Activated CD4-positive, alpha-beta T cell treated with anti-CD3 and anti-CD28 coated beads, Interleukin-2, Interleukin-4, amounts not matched to agents 100 ng/mL and 50 ng/mL, durations not matched to agents 16 hours and 8 hours (primary cell): ENCODE measurements at regions not wholly inside any gene's neighbourhood (a gene's known extent, or its start where the extent isn't known, plus 50 kb on each side); places are given as distances from the start of the nearest gene placed in this dataset.
"Not testable (repeated sequence)": the region's sequence is repeated elsewhere in the genome, so short reads cannot be mapped to it uniquely, and the experiment has no call there.

Source experiments
- DNase-seq: peaks from one replicate; pipeline ENCODE4 v3.0.0-alpha.2; 2020; ENCODE audit warnings: low spot score

DNA sequence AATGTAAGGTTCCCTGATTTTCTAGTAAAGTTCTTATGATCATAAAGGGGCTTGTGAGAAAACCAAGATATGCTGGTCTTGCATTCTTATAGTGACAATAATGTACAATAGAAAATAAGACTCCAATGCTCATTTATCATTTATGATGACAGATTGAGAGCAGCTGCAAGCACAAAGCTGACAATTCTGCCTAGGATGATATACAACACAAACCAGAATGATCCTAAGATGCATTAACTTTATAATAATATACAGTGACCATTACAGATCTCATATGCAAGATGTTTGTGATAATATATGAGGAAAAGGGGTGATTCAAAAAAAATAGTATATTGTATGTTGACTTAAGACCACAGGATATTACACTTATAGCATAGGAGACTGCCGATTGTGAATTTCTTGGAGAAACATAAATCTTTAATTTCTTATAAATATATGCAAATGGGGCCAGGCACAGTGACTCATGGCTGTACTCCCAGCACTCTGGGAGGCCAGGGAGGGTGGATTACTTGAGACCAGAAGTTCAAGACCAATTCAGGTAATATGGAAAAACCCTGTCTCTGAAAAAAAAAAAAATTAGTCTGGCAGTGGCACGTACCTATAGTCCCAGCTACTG lies 387.0 kb downstream of the ZBBX start:
- DNase-seq: no peak

DNA sequence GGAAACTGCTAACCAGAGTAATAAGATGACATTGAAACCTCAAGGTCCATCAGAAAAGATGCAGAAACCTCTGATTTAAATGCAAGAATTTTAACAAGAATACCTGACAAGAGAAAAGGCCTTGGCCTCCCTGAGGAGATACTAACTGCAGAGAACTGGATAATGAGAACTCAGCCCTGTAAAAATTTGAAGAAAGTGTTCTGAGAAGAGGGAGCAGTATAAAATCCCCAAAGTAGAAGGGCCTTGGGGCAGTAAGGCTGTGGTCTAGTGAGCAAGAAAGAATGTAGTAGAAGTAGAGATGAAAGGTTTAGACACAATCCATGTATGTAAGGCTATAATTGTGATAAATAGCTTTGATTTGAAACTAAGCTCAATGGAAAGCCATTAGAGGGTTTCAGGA lies 394.1 kb downstream of the ZBBX start:
- no peak for DNase-seq

DNA sequence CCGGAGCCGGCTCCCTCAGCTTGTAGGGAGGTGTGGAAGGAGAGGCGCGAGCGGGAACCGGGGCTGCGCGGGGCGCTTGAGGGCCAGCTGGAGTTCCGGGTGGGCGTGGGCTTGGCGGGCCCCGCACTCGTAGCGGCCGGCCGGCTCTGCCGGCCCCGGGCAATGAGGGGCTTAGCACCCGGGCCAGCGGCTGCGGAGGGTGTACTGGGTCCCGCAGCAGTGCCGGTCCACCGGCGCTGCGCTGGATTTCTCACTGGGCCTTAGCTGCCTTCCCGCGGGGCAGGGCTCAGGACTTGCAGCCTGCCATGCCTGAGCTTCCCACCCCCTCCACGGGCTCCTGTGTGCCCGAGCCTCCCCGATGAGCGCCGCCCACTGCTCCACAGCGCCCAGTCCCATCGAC lies 404.3 kb downstream of the ZBBX start:
- not testable (repeated sequence) for DNase-seq

DNA sequence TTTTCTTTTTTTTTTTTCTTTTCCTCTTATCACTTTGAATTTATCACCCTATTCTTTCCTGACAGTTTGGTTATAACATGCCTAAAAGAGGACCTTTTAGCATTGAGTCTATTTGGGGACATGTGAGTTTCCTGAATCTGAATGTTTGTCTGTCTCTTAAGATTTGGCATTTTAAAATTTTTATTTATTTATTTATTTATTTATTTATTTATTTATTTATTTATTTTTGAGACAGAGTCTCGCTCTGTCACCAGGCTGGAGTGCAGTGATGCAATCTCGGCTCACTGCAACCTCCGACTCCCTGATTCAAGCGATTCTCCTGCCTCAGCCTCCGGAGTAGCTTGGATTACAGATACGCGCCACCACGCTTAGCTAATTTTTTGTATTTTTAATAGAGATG lies 412.4 kb downstream of the ZBBX start:
- not testable (repeated sequence) for DNase-seq

DNA sequence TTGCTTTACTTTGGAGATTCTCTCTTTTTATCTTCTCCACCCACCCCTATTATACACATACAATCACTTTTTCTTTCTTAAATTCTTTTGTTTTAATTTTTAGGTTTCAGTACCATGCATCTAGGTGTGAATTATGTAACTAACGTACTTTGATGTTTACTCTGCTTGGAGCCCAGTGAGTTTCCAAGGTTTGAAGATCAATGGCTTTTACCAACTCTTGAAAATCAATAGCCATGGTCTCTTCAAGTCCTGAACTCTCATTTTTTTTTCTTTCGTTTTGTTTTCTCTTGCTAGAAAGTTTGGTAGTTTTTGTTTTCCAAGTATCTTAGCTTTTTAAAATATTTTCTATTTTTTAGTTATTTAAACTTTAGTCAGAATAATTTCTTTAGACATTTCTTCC lies 417.2 kb downstream of the ZBBX start:
- DNase-seq: no peak

DNA sequence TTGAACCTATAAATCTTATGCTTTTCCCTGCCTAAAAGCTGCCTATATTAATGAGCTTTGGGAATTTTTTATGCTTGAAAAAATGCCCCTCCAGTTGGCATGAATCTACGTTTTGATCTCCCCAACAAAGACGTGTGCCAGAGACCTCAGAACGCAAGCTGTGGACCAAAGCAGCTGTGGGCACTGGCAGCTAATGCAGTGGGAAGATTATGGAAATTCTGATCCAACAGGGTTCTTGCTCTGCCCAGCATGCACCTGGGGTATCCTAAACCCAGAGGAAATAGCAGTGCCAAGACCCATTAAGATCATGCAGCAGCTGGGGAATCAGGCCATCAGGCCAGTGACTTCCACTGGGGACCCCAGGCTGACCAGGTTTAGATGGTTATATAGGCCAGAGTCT lies 423.0 kb downstream of the ZBBX start:
- DNase-seq: no peak

DNA sequence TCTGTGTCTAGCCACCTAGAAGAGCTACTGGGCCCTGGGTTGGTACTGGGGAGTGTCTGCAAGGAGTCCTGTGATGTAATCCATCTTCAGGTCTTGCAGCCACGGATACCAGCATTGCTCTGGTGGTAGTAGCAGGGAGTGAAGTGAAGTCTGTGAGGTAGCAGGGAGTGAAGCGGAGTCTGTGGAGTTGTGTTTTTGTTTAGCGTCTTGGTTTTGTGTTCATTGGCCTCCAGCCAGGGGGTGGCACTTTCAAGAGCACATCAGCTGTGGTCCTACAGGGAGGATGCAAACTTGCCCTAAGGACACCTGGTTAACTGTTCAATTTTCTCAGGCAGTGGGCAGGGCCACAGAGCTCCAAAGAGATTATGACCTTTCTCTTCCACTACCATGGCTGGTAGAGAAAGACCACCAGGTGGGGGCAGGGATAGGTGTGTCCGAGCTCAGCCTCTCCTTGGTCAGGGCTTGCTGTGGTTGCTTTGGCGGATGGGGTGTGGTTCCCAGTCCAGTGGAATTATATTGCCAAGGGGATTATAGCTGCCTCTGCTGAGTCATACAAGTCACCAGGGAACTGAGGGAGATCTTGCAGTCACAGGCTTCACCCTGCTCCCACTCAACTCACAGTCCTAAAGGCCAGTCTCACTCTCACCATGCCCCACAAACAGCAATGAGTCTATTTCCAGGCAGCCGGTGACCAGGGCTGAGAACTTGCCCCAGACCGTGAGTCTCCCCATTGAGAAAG lies 424.7 kb downstream of the ZBBX start:
- no peak for DNase-seq

DNA sequence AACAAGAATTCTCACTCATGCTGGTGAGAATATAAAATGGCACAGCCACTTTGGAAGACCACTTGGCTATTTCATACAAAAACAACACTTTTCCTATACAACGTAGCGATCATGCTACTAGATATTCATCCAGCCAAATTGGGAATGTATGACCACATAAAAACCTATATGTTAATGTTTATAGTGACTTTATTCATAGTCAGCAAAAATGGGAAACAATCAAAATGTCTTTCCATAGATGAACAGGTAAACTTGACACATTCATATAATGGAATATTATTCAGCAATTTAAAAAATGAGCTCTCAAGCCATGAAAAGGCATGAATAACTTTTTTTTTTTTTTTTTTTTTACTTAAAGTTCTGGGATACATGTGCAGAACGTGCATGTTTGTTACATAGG lies 445.2 kb downstream of the ZBBX start:
- no peak for DNase-seq

DNA sequence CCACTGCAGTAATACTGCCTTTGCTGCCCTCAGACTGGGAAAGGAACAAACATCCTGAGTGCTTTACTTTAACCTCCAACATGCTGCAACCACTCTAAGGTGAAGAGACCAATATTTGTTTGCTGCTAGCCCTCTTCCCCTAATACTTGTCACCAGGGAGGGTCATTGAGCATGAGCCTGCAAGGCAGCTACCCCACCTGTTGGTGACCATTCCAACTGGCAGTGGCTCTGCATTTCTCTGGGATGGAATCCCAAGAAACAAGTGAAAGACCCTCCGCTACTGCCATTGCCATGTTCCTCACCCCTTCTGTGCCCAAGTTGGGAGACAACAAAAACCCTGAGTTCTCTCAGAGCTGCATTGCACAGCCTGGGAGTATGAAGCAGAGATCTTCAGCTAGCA lies 462.7 kb downstream of the ZBBX start:
- DNase-seq: no peak

DNA sequence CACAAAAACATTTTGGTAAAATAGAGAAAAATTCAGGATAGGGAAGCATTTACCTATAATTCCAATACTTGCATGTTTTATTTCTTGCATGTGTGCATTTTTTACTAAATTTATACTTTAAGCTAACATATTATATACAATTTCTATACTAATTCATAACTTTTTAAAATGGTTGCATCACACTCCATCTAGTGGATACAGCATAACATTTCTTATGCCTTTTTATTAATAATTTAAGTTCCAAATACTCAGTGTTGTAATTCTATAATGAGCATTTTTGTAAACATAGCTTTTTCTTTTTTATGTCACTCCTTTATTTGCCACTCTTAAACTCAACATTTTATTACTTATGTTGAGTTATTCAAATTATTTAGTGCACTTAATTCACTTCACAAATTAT lies 477.7 kb downstream of the ZBBX start:
- DNase-seq: no peak

DNA sequence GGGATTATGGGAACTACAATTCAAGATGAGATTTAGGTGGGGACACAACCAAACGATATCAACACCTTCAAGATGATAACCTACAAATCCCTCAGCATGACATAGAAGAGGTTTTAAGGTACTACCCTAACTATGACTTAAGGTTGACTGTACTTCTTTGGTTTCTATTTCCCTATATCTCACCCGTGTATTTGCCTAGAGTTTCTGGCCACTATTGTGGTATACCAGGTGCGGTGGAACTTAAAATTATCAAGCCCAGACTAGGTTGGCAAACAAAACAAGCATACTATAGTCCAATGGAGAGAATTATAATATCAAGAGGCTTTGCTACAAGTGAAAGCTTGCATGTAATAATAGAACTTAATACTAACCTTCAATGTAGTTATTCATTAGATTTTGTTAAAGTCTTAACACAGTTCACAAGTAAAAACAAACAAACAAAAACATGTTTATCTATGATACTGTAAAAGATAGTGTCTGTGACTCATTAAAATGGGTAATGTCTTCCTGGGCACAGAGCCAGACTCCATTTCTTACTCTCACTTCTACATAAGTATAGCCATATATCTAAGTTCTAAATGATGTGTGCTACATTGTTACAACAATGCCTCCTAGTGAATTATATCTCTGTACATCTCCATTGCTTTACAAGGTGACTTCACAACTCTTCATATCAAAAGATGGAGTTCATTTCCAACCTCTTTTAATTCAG lies 479.1 kb downstream of the ZBBX start:
- no peak for DNase-seq

DNA sequence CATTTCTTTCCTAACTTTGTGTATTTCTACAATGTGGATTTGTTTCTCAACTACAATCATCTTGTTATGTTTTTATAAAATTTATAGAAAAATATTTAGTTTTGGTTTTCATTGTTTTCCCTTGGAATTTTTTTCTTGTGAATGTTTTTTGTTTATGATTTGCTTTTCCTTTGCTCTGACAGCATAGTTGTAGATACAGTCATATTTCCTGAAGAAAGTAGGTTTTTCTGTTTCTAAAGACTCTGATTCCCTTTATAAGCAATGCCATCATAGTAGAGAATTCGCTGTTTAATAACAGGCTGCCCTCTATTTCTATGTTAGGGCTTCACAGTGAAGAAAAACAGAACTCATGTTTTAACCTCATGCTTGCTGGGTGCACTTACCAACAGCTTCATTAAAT lies 482.3 kb downstream of the ZBBX start:
- no peak for DNase-seq

DNA sequence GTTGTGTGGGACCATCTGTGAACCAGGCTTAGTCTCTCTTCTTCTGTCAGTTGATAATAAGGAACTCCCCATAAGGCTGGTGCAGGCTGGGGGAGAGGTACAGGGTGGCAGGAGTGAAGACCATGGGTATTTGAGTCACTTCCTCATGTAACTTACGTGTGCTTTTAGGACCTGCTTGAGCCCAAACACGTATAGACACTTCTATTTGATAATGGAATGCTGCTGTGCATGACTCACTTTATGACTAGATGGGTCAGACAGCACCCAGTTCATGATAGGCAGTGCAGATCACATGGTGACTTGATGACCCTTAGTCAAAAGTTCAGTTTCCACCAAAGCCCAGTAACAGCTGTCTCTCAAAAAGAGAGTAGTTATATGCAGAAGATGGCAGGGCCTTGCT lies 490.9 kb downstream of the ZBBX start:
- no peak for DNase-seq

DNA sequence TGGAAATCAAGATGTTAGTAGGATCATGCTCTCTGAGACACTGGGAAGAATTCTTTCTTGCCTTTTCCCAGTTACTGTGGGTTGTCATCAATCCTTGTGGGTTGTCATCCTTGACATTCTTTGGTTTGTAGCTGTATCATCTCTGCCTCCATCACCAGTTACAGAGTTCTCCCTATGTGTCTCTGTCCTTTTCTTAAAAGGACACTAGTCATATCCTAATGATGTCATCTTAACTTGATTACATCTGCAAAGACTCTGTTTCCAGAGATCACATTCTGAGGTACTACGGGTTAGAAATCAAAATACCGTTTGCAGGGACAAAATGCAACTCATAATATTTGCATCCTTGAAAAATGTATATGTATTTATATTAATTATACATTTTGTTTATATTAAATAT lies 500.4 kb downstream of the ZBBX start:
- no peak for DNase-seq

DNA sequence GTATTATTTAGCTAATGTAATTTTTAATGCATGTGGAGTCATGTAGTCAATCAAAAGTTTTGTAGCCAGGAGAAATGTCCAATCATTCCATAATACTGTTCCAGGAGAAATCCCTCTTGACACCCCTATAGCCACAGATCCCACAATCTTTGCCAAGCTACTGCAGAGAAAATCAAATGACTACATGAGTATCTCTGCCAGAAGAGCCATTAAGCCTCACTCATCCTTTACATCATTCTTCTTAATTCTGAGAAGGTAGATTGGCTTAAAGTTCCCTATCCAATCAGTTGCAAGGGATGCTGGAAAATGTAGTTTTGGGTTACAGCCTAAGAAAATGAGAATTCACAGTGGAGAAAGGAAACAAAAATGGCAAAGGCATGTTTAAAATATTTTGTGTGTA lies 502.1 kb downstream of the ZBBX start:
- no peak for DNase-seq

DNA sequence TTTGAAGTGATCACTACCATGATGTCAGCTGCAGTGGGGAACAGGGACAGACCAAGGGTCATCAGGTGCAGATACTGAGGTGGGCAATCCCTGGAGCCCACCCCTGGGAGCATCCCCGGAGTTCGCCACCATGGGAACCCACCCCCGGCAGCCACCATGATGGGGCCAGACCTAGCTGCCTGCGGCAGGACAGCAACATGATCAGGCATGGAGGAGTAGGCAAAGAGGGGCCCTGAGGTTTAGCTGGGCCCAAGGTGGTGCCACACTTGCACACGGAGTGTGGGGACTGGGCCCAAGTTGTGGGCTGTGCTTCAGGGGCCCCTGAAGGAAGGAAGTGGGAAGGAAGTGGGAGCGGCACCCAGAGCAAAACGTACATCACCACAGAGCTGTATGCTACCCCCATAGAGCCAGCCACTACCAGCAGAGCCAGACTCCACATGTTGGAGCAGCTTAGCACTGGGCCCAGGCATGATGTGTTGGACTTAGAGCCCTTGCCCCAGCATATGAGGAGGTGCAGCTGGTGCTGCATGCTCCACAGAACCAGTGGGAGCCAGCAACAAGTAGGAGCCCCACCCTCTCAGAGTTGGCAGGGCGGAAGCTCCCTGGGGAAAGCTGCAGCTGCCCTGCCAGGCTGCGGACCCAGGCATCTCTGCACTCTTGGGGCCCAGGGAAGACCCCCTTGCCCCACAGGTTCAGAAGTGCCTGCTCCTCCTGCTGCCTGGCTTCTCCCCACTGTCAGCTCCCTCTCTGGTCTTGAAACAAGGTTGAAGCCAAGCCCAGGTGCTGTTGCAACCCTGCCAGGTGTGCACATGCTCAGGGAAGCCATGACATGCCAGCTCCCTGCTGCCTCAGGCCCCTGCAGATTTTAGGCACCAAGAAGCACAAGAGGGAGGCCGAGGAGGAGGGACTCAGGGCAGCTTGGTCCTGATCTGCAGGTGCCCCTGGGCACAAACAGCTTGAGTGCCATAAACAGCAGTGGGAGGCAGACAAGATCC lies 515.3 kb downstream of the ZBBX start:
- DNase-seq: no peak

DNA sequence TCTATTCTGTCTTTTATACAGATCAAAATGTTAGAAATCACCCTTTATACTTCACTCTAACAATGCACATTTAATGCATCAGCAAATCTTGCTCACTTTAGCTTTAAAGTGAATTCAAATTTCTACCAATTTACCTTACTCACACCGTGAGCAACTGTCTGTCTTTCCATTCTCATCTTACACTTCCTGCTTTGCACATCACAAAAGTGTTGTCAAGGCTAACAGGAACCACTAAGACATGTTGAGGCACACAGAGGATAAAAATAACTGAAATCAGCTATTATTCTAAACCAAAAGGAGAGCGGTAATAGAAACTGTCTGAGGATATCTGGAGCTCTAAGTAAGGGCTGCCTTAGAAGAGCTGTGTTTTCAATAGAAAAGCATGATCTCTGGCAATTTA lies 519.9 kb downstream of the ZBBX start:
- DNase-seq: no peak

DNA sequence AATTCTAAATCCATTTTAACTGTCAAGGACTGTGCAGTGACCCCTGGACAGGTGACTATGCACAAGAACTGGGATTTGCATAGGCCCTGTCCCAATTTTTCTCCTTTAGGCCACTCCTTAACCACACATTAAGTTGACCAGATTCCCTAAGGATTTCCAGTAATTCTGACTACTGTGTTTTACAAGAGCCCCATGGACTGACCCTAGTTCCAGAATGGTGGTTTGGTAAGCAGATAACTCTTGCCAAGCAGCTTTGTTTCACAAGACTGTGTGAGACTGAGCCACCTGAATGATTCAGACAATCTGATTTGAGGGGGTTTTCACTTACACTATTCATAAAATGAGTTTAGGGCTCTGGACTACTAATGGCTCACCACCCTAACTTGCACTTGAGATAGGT lies 535.8 kb downstream of the ZBBX start:
- no peak for DNase-seq

DNA sequence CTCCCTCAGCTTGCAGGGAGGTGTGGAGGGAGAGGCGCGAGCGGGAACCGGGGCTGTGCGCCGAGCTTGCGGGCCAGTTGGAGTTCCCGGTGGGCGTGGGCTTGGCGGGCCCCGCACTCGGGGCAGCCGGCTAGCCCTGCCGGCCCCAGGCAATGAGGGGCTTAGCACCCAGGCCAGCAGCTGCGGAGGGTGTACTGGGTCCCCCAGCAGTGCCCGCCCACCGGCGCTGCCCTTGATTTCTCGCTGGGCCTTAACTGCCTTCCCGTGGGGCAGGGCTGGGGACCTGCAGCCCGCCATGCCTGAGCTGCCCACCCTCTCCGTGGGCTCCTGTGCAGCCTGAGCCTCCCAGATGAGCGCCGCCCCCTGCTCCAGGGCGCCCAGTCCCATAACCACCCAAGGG lies 537.3 kb downstream of the ZBBX start:
- not testable (repeated sequence) for DNase-seq

DNA sequence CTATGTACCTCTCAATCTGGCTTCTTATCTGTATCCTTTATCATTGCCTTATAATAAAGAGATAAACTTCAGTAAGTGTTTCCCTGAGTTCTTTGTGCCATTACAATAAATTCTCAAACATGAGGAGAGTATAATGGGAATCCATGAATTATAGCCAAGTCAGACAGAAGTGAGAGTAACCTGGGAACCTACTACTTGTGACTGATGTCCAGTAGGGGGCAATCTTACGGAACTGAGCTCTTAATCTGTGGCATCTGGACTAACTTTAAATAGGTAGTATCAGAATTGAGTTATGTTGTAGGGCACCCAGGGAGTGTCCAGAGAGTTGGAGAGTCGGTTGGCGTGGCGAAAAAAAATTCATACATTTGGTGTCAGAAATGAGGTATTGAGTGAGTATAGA lies 542.6 kb downstream of the ZBBX start:
- DNase-seq: peak; percentile 1

DNA sequence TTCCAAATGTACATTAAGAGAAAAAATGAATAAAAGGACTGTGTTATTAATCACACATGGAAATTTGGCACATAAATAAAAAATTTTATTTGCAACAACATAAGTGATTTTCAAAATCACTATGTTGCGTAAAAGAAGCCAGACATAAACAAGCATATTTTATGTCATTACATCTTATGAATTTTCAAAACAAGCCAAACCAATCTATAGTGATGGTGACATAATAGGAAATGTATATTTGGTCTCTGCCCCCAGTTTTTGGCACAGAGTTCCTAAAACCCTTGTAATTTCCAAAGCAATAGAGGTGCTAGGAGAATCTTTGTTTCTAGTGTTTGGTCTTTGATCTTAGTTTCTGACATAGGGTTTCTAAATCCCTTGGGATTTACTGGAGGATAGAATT lies 543.3 kb downstream of the ZBBX start:
- no peak for DNase-seq

DNA sequence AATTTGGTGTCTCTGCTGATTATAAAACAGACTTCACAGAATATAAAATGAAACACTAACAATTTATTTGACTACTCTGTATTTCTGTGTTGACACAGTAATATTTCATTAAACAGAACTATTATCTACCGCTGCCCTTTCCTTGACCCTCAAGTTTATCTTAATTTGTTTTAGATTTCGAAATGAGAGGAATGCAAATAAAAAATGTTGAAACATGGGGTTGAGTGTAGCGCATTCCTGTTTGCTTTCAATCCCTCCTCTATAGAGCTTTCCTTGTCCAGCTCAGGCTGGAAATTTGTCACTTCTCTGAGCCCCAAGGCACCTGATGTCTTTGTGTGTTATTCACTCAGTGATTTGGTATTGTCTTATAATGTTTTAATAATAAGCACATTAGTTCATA lies 550.2 kb downstream of the ZBBX start:
- no peak for DNase-seq
